ENCODE measurements at regions not wholly inside any gene's neighbourhood (a gene's known extent, or its start where the extent isn't known, plus 50 kb on each side); places are given as distances from the start of the nearest gene placed in this dataset.

DNA sequence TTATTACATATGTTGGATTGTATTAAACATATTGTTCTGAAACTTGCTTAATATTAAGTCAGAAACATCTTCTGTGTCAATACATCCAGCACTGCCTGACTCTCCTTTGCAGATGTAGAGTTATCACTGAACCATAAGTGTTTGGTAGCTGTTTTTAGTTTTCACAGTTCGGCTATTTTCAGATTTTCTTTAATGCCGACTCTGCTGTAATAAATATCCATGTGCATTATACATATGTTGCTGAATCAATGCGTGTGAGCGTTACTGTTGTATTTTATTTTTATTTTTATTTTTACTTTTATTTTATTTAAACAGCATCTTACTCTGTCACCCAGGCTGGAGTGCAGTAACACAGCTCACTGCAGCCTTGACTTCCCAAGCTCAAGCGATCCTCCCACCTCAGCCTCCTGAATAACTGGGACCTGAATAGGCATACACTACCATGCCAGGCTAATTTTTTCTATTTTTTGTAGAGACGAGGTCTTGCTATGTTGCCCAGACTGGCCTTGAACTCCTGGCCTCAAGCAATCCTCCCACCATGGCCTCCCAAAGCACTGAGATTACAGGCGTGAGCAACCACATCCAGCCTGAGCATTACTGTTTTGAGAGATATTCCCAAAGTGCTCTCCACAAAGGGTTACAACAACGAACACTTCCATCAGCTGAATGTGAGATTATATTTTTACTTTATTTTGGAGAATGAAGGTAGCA, 50.7 kb upstream of the NOCT start:
- no peak for DNase-seq

DNA sequence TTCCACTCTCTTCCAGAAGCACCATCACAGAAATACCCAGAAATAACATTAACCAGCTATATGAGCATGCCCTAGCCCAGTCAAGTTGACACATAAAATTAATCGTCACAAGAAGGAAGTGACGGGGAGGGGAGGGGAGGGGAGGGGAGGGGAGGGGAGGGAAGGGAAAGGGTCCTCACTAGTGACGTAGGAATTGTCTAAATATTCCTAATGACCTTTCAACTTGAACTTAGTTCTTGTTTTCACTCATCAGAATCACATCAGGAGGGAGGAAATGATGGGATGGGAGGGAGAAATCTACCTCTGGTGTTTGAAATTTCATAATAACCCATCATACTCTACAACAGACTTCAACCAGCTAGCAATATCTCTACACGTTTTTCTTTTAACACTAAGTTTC, 52.2 kb upstream of the NOCT start:
- no peak for DNase-seq

DNA sequence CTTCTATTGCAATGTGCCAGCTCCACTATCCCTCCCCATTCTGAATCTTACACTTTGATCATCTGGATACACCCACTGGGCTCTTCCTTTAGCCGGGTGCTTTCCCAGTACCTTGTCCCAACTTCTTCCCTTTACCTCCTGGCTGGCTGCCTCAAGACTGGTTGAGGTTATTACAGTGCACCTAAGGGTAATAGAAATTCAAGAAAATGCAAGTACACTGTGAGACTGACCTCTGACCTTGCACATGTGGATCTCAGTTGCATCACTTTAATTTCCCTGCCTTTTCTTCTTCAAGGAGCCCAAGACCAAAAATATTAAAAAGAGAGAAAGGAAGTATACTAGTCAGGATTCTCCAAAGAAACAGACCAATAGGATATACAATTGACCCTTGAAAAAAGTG, 53.9 kb upstream of the NOCT start:
- DNase-seq, result no peak

DNA sequence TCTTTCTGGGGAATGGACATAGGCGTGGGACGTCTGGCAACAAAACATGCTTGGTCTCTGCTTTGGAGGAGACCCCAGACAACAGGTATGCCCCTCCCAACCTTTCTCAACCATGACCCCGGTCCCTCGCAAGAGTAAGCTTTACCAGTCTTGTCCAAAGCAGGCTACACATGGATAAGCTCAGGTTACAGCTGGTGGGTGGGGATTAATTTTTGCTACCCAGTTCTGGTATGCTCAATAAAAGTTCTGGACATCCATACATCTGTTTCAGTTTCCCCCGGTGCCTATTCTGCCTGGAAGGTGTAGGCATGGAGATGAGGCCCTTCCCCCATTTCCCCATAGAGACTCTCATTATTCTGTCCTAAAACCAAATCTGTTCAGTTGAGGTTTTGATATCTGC, 54.5 kb upstream of the NOCT start:
- no peak for DNase-seq

DNA sequence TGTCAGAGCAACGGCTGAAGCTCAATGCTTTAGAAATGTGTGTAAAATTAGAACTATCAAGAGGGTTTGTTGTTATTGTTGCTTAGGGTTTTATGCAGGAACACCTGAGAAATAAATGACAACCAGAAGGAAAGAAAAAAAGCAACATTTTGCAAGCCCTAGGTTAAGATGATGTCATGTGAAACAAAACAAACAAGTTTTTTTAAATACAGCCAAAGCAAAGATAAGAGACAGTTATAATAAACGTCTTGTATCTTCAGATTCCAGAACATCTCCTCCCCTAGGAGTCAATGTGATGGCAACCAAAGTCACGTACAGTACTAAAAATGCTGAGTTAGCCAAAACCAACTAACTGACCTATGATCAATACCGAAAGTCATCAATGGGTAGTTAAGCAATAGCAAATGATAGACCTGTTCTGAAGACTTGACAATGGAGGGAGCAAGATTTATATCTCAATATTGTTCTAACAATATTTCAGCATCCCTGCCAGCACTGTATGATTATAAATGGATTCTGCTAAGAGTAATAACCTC, 55.3 kb upstream of the NOCT start:
- no peak for DNase-seq

DNA sequence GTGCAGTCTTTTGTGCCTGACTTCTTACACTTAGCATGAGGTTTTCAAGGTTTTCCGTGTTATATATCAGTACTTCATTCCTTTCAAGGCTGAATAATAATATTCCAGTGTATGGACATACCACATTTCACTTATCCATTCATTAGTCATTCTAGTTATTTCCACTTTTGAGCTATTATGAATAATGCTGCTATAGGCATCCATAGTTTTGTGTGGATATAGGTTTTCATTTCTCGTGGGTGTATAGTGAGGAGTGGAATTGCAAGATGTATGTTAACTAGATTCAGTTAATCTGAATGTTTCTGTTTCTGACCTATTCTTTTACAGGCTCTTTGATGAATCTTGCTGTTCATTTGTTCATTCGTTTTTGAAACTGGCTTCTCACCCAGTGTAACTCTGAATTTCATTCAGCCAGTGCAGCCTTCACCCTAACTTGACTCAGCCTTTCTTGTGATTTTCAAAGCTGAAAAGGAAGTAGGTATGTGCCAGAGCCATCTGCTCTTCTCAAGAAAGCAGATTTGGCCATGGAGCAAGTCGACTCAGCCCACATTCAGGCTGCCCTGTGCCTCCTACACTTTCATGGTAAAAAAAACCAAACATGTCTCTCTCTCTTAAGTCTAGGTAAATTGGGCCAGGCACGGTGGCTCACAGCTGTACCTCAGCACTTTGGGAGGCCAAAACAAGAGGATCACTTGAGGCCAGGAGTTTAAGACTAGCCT, 56.3 kb upstream of the NOCT start:
- no peak for DNase-seq

DNA sequence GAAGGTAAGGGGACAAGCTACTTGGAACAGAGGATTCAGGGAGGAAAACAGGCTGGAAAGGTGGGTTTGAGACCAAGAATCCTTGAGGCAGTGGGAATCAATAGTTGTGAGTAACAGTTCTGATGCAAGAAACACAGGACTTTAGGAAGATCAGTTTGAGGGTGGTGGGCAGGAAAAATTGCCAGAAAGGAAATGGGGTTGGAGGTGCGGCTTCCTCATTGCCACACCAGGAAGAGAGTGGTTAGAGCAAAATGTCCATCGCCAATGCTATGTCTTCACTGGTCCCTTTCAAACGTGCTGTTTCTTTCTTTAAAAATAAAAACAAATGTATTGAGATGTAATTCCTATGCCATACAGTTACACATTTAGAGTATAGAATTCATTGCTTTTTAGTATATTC, 57.1 kb upstream of the NOCT start:
- DNase-seq, result no peak

DNA sequence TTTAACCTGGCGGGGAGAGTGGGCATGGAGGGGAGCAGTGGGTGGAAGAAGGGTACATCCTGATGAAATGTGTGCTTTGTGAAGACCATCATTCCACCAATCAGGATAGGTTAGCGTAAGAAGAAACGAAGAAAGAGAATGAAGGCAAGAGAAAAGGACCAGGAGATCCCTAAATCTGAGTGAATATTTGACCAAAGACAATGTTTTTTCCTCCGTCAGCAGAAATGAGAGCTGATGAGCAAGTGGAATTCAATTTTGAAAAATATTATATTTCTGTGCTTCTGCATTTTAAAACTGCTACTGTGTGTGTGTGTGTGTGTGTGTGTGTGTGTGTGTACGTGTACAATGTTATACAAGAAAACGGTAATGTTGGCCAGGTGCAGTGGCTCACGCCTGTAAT, 58.3 kb upstream of the NOCT start:
- DNase-seq, result no peak

DNA sequence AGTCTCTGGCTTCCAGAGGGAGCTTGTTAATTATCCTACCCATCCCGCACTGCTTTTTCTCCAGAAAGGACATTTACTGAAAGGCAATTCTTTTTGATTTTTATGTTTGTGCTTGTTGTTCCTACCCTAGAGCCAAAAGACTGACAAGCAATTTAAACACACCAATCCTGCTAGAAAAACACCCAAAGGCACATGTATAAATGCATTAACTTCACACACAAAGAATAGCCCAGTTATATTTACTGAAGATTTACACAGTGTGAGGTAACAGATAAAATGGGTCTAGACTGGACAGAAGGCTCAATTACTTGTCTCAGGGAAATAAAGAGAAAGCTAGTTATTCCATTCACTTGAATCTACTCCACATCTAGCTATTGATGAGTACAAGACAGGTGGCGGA, 61.2 kb upstream of the NOCT start:
- DNase-seq, result no peak

DNA sequence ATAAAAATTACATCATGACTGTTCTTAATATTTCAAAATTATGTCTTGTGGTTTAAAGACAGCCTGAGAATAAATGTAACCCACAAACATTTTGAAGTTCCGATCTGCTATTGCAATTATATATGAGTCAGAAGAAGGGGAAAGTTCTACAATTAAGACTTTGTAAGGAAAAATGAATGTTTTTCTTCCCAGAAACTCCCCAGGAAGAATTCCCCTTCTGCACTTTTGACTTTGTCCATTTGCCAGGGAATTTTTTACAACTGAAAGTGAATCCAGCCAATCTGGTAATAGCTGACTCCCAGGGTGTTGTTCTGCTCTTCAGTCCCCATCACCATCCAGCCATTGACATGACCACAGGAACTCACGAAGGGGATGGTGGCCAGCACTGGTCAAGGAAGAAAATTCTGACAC, 61.6 kb upstream of the NOCT start:
- DNase-seq, result no peak

DNA sequence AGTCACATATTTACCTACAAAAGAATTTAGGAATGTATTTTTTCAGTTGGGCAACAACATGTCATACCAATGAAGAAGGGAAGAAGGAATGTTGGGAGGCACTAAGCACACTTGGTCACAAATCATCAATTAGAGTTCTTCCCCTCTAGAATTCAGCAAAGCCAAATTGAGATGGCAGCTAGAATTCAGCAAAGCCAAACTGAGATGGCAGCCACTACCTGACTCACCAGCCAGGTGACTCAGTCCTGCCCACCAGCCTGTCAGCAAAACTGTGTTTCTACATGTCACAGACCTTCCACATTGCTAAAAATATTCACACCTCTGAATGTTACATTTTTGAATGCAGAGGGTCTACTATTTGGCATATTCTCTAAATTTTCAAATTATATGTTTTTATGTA, 63.2 kb upstream of the NOCT start:
- DNase-seq, result no peak

DNA sequence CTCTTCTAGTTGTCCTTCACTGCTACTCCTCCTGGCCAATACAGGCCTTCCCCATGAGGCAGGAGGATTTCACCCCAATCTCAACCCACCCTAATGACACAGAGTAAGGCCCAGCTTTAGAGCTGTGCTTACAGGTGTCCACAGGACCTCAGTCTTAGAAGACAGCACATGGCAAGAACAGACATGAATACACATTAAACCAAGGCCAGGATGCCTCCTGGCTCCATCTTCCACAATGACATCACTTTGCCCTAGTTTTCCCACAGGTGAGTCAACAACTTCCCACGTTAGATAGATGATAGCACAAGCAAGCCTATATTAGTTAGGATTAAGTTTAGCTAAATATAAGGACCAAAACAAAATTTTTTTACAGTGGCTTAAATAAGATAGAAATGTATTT, 63.8 kb upstream of the NOCT start:
- no peak for DNase-seq

DNA sequence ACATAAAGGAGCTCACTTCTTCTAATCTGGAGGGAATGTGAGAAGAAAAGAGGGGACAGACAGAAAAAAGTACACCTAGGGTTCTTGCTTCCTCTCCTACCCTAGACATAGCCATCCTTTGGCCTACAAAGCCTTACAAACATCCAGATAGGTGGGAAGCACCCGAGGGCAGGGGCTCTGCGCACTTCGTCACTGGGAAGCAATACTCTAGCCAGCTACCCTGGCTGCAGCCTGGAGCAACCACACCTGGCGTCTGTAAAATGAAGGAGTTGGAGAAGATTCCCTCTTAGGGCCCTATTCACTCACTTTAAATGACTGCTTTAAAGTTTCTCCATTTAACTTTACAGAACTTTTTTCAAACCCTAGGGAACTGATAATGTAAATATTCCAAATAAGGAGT, 65.7 kb upstream of the NOCT start:
- no peak for DNase-seq

DNA sequence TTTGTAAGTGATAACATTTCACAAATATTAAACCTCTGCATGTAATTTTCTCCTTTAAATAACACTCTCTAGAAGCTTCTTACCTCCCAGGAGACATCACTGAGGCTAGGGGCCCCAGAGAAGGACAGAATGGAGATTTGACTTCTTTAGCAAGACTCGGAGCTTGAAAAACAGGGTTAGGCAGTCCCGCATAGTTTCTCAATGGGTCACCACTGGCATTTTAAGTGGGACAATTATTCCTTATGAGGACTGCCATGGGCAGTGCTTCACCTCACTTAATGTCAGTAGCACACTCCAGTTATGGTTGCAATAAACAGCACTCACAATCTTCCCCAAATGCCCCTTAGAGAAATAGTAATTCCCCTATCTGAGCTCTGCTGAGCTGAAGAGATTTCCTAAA, 66.7 kb upstream of the NOCT start:
- no peak for DNase-seq

DNA sequence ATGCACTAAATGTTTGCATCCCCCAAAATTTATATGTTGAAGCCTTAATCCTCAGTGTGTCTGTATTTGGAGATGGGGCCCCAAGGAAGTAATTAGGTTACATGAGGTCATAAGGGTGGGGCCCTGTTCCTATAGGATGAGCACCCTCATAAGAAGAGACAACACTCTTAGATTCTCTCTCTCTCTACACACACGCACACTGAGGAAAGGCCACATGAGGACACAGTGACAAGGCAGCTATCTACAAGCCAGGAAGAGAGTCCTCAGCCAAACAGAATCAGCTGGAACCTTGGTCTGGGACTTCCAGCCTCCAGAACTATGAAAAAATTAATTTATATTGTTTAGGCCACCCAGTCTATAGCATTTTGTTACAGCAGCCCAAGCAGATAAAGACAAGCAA, 69.3 kb upstream of the NOCT start:
- DNase-seq, result no peak

DNA sequence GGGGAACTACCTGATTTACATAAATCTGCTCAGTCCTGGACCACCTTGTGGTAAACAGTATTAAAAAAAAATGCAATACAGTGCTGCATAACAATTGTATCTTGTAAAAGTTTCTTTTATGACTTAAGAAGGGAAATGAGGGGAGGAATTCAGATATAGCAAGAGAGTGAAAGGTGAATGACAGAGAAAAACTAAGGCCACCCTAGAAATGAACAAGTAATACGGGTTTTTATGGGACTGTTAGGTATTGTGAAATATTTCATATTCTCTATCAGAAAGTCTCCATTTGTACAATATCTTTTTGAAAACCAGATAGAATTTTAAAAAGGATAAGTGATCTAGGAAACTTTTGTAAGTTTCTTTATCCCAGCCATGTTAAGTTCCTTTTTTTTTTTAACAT, 69.7 kb upstream of the NOCT start:
- DNase-seq, result no peak

DNA sequence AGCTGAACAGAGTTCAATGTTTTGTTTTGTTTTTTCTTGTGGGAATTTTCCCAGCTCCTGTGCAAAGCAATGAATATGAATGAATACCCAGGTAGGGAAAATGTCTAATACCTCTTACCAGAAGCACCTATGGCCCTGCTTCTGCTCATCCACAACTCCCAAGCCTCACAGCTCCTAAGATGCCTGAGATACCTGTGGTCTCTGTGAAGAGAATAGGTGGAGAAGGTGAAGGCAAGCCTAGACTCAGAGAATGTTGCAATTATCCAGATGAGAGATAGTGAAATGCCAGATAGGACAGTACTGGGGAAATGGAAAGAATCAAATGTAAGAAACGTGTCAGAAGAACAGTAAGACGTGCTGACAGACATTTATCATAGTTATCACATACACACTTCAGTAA, 70.2 kb upstream of the NOCT start:
- DNase-seq, result no peak

DNA sequence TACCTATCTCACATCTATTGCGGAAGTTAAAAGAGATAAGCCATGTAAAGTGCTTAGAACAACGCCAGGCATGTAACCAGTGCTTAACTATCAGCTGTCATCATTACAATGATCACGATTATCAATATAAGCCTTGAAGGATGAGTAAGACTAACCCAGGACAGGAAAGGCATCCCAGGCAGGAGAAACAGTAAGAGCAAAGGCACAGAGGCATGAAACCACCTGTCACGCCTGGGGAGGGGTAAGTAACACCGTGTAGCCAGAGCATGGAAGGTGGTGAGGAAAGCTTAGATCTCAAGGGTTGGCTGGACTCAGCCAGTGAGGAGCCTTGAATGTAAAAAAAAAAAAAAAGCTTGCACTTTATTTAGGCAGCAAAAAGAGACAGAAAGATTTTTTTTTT, 71.7 kb upstream of the NOCT start:
- DNase-seq, result no peak

DNA sequence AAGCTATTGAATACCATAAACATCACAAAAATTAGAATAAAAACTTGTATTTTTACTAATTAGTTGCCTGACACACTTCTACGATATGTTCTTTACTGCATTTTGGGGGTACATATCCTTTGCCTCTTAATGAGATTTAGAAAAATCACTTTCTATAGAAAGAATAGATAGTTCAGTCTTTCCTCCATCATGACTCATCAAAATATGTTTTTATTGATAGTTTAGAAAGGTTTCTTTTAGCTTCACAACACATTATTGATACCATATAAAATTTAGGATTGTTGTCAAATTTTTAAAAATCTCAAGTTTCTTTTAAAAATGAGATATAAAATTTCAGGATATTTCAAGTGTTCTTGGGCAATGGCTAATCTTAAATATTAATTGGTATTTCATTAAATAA, 74.5 kb upstream of the NOCT start:
- no peak for DNase-seq

DNA sequence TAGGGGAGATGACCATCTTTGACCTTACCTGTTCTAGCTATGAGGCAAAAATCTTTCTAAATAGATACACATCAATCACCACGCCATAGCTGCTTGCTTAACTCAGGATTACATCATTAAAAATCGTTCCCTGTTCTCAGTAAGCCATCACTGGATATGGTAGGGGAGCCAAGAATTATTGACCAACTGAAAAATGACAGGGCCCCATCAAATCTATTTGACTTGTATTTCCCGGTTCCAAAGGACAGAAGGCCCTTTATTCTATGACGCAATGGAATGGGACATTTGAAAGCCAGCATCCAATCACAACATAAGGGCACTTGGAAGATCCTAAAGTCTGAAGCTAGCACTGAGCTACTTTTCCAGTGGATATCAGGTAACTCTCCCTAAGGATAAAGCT, 75.6 kb upstream of the NOCT start:
- no peak for DNase-seq

DNA sequence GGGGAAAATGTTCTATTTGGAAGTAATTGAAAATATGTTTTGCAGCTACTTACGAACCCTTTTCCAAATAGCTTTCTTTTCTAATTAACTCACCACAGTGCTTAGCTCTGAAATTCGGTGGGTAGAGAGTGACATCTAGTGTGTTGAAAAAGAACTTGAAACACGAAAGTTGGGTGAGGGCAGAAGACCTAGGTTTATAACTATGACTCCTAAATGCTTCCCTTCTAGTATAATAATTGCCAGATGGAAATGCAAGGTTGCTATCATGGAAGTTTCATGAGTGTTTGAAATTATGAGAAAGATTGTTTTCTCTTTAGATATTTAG, 77.3 kb upstream of the NOCT start:
- DNase-seq, result no peak

DNA sequence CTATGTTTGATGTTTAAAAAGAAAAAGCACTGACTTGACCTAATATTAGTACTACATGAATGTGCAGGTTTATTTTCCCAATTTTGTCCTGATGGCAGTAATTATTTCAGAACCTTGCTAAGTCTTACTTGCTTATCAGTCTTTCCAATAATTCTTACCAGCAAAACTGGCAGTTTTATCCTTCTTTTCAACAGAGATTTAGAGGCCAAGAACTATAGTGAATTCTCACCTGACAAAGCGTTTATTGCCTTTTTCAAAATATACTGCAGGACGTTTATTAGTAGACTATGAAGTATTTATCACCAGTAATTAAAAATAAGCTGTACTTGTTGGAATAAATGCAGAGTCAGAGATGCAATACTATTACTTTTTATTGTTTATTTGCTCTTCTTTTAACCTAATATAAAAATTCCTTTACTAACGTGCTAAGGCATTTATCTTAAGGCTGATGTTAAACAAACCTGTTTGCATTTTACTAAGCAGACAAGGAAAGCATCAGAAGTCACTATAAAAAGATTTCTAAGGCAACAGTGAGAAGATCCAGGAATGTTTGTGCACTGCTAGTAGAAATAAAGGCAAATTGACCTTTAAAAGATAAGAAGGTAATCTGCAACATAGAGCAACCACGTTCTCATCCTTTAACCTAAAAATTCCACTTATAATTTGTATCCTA, 80.3 kb upstream of the NOCT start:
- no peak for DNase-seq

DNA sequence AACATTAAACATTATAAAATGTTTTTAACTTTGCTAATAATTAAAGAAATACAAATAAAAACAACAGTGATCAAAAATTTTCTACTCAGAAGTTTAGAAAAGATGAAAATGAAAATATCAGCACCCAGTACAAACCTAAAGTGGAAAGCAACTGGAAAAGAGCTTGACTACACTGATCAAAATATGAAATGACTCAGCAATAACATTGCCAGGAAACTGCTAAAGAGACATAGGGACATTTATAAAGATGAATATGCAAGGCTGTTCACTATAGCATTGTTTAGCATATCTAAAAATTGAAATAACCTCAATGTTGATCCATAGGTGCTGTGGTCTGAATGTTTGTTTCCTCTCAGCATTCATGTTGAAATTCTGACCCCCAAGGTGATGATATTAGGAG, 88.5 kb upstream of the NOCT start:
- no peak for DNase-seq

DNA sequence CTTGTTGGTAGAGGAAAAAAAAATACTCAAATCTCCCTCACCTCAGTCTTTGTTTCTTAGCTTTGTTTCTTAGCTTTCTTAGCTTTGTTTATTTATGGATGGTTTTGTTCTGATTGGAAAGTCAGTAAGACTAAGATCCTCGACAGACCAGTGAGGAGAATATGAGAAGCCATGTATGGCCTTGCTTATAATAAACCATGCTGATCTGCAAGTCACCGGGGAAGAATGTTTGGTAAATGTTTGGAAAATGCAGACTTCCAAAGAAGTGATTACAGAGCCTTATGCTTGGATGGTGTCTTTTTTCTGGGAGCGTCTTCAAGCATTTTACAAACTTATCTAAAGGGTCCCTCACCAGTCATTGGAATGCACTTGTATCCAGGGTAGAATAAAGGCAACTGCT, 90.1 kb upstream of the NOCT start:
- DNase-seq, result no peak

All from NCI-H187 (cell line).